Endothelial cell of umbilical vein (primary cell): ENCODE measurements at regions not wholly inside any gene's neighbourhood (a gene's known extent, or its start where the extent isn't known, plus 50 kb on each side); places are given as distances from the start of the nearest gene placed in this dataset.

Source experiments
- BruUV-seq: library from RNA; stranded (reverse); fragments of 400-500 nt; replicated peaks from 2 replicates; lab custom pipeline; 2021; lab: Mats Ljungman, UMichigan
- CTCF ChIA-PET: fragments of 300-600, 350-600 bp; sonication (Branson Sonifier 250); formaldehyde crosslinking; loops from one replicate; lab custom pipeline; 2021; ENCODE audit warnings: antibody characterized with exemption, inconsistent platforms; lab: Charles Lee
- POLR2A ChIA-PET: fragments of 300-600, 350-600 bp; sonication (Branson Sonifier 250); formaldehyde crosslinking; loops from one replicate; lab custom pipeline; 2021; ENCODE audit warnings: antibody characterized with exemption, inconsistent platforms; lab: Charles Lee
- DNase-seq: peaks from one replicate; pipeline ENCODE4 v3.0.0-alpha.2; 2011; ENCODE audit warnings: low read depth, low spot score
- FAIRE-seq: peaks from 2 replicates; lab custom pipeline; 2011; peaks lifted over from hg19 to GRCh38; lab: Jason Lieb, UNC
- H2AFZ ChIP-seq: 2 replicates; pipeline ENCODE4 v1.6.0; 2012; ENCODE audit warnings: low read depth, low read length, control low read depth, inconsistent platforms
- H3K27ac ChIP-seq: 2 replicates; pipeline ENCODE4 v1.5.1; 2011; ENCODE audit warnings: low read depth, mild to moderate bottlenecking, control low read depth, low read length, moderate library complexity; ENCODE audit not compliant: insufficient read depth
- H3K27me3 ChIP-seq, 2 experiments: 2 replicates each; pipeline versions ENCODE4 v1.6.0 to v1.6.1; 2011; ENCODE audit warnings: low read length in 2 of 2, mixed read lengths in 1 of 2; ENCODE audit not compliant: control insufficient read depth in 2 of 2, insufficient read depth in 2 of 2
- H3K36me3 ChIP-seq, 2 experiments: 2 replicates in 1 of 2; 3 replicates in 1 of 2; pipeline ENCODE4 v1.5.1; 2011; ENCODE audit warnings: low read length in 2 of 2, mild to moderate bottlenecking in 1 of 2, moderate library complexity in 1 of 2; ENCODE audit not compliant: control insufficient read depth in 2 of 2, insufficient read depth in 2 of 2; ENCODE audit errors: extremely low read depth in 1 of 2
- H3K4me1 ChIP-seq: 3 replicates; pipeline ENCODE4 v1.5.1; 2011; ENCODE audit warnings: mild to moderate bottlenecking, low read length; ENCODE audit not compliant: control insufficient read depth, insufficient read depth; ENCODE audit errors: extremely low read depth
- H3K4me2 ChIP-seq: 2 replicates; pipeline ENCODE4 v1.6.1; 2011; ENCODE audit warnings: low read length, control low read depth, mixed read lengths; ENCODE audit not compliant: insufficient read depth
- H3K4me3 ChIP-seq, 3 experiments: fragments of 200-600 bp in 1 of 3; sonication (generic), shearing (Covaris generic) in 1 of 3; replicated peaks in 1 of 3; 2 replicates each; pipeline ENCODE4 v1.5.1; 2011 to 2016; ENCODE audit warnings: control low read depth in 3 of 3, low read length in 3 of 3, mild to moderate bottlenecking in 2 of 3, inconsistent platforms in 1 of 3, low read depth in 1 of 3, moderate library complexity in 1 of 3; ENCODE audit not compliant: insufficient read depth in 1 of 3
- H3K79me2 ChIP-seq: 2 replicates; pipeline ENCODE4 v1.6.0; 2012; ENCODE audit warnings: low read length, inconsistent platforms; ENCODE audit not compliant: control insufficient read depth, insufficient read depth
- H3K9ac ChIP-seq: replicated peaks from 2 replicates; pipeline ENCODE3; 2011; ENCODE audit warnings: low read length, control low read depth; ENCODE audit not compliant: insufficient read depth; ENCODE audit errors: extremely low read depth
- H3K9me1 ChIP-seq: replicated peaks from 3 replicates; pipeline ENCODE4 v1.6.0; 2011; ENCODE audit warnings: mild to moderate bottlenecking, low read length; ENCODE audit not compliant: control insufficient read depth, insufficient read depth; ENCODE audit errors: extremely low read depth
- H3K9me3 ChIP-seq: replicated peaks from 2 replicates; pipeline ENCODE4 v1.5.1; 2012; ENCODE audit warnings: low read length, inconsistent platforms; ENCODE audit not compliant: control insufficient read depth, insufficient read depth
- H4K20me1 ChIP-seq: replicated peaks from 2 replicates; pipeline ENCODE3; 2011; ENCODE audit warnings: mild to moderate bottlenecking, low read length; ENCODE audit not compliant: control insufficient read depth, insufficient read depth; ENCODE audit errors: extremely low read depth
- CTCF ChIP-seq, 2 donors: IDR thresholded peaks; 1 replicate in 1 of 2; 2 replicates in 1 of 2; pipeline ENCODE4 v1.5.1; 2011; ENCODE audit warnings: low read length in 2 of 2, mild to moderate bottlenecking in 2 of 2, moderate library complexity in 2 of 2, control low read depth in 1 of 2, inconsistent platforms in 1 of 2, low read depth in 1 of 2; ENCODE audit not compliant: insufficient read depth in 1 of 2; ENCODE audit errors: extremely low read depth in 1 of 2
- EZH2 ChIP-seq: IDR thresholded peaks from 2 replicates; pipeline ENCODE4 v1.6.1; 2012; ENCODE audit warnings: borderline replicate concordance, low read depth, mild to moderate bottlenecking, moderate library complexity, low read length, inconsistent platforms; ENCODE audit not compliant: severe bottlenecking
- FOS ChIP-seq: IDR thresholded peaks from 2 replicates; pipeline ENCODE4 v1.6.1; 2011; ENCODE audit warnings: mild to moderate bottlenecking, low read length, moderate library complexity, borderline replicate concordance; ENCODE audit not compliant: insufficient read depth
- GATA2 ChIP-seq: IDR thresholded peaks from 2 replicates; pipeline ENCODE4 v1.7.0; 2011; ENCODE audit warnings: low read depth, mild to moderate bottlenecking, moderate library complexity, mixed read lengths, low read length; ENCODE audit not compliant: insufficient read length, insufficient read depth
- JUN ChIP-seq: IDR thresholded peaks from 2 replicates; pipeline ENCODE4 v1.6.1; 2011; ENCODE audit warnings: borderline replicate concordance, low read depth; ENCODE audit not compliant: insufficient read length, insufficient read depth
- MAX ChIP-seq: IDR thresholded peaks from 2 replicates; pipeline ENCODE4 v1.6.1; 2011; ENCODE audit not compliant: insufficient read depth, insufficient read length
- MYC ChIP-seq: IDR thresholded peaks from one replicate; pipeline ENCODE4 v1.6.1; 2011; ENCODE audit warnings: mild to moderate bottlenecking, low read depth, low read length
- POLR2A ChIP-seq: IDR thresholded peaks from 2 replicates; pipeline ENCODE4 v1.6.1; 2012; ENCODE audit warnings: low read depth, mild to moderate bottlenecking, control low read depth, low read length
- POLR2AphosphoS5 ChIP-seq: IDR thresholded peaks from 2 replicates; pipeline ENCODE4 v1.6.1; 2012; ENCODE audit warnings: low read depth, mild to moderate bottlenecking, control low read depth, low read length, moderate library complexity; ENCODE audit not compliant: insufficient read depth
- dilution Hi-C: fragments of 300-500 bp; cut with MboI; formaldehyde crosslinking; loops from one replicate; pipeline ENCODE4 v1.15.0; 2019; ENCODE audit warnings: low sequenced_read_pairs; ENCODE audit not compliant: extremely low pct_ligation_motif_present
- intact Hi-C: fragments of 100-400 bp; cut with micrococcal nuclease; formaldehyde crosslinking; loops from one replicate; pipeline ENCODE4 v1.10.0; 2022

- Histone ChIP-seq H3K9ac (no peak overlapping the region), H4K20me1 (no peaks in the 10 kb centered on the region), H3K27ac (no peak overlapping the region), H3K79me2 (no peaks in the 10 kb centered on the region), H3K4me2 (no peak overlapping the region), H3K9me3 (no peaks in the 10 kb centered on the region), H2AFZ (no peak overlapping the region), H3K9me1 (peaks cover 2% of the 10 kb centered on the region), H3K4me1 (no peaks in the 10 kb centered on the region), H3K36me3 (no peaks in the 10 kb centered on the region), H3K4me3 (no peak overlapping the region), H3K27me3 (no peaks in the 10 kb centered on the region)
- intact Hi-C loops (no loop called here), dilution Hi-C loops (no loop called here)
- TF ChIP-seq POLR2AphosphoS5 = no peak
- TF ChIP-seq JUN = no peak
- TF ChIP-seq MYC = no peak
- TF ChIP-seq MAX = no peak
- no peak for TF ChIP-seq FOS
- TF ChIP-seq CTCF (IDR thresholded peaks at IDR 0.05; ENCODE audit: extremely low read depth in 1 of 2, insufficient read depth in 1 of 2, low read depth in 1 of 2, low read length in 2 of 2) = no peak
- no peak for TF ChIP-seq EZH2
- TF ChIP-seq POLR2A = no peak
- TF ChIP-seq GATA2 = no peak
- no TSS peak for BruUV-seq
- POLR2A ChIA-PET = no interaction called here
- FAIRE-seq (no peak), DNase-seq (no peak)
- CTCF ChIA-PET = interaction anchor here (1.2 to 1.3 kb wide), 3 partner anchors 12 to 30 kb away, joined by 3 to 4 read pairs (median 3); no protein-coding TSS in a partner anchor
Observed at GRCh38 chr4:31807036-31807435, 1086.9 kb downstream of the PCDH7 start.
